IMR-90 (cell line): ENCODE measurements at regions not wholly inside any gene's neighbourhood (a gene's known extent, or its start where the extent isn't known, plus 50 kb on each side); places are given as distances from the start of the nearest gene placed in this dataset.

Experiments
- ATAC-seq: fragments of 200-7000 bp; cut with Tn5 transposase; 2 replicates; pipeline ENCODE4 v1.9.1; 2020; ENCODE audit warnings: low read depth, mild to moderate bottlenecking, moderate library complexity
- BruUV-seq: library from RNA; stranded (reverse); fragments of 400-500 nt; replicated peaks from 2 replicates; lab custom pipeline; 2021; lab: Mats Ljungman, UMichigan
- CTCF ChIA-PET: fragments of 300-600 bp; formaldehyde crosslinking; extraction: SDS; loops from one replicate; lab custom pipeline; 2021; ENCODE audit warnings: antibody characterized with exemption; lab: Yijun Ruan, JAX
- POLR2A ChIA-PET: fragments of 300-600 bp; sonication (Branson Sonifier 250); formaldehyde crosslinking; loops from one replicate; lab custom pipeline; 2022; ENCODE audit warnings: antibody characterized with exemption; ENCODE audit not compliant: unreplicated experiment; lab: Charles Lee
- DNase-seq: peaks from one replicate; pipeline ENCODE4 v3.0.0; 2013
- H2AFZ ChIP-seq: replicated peaks from 2 replicates; pipeline ENCODE3; 2013; ENCODE audit warnings: low read length, mild to moderate bottlenecking; ENCODE audit not compliant: poor library complexity
- H2AK5ac ChIP-seq: 2 replicates; pipeline ENCODE4 v1.6.1; 2013; ENCODE audit warnings: low read depth, low read length, inconsistent platforms
- H2AK9ac ChIP-seq: replicated peaks from 2 replicates; pipeline ENCODE3; 2013; ENCODE audit warnings: mild to moderate bottlenecking, low read depth, low read length, moderate library complexity; ENCODE audit not compliant: poor library complexity
- H2BK120ac ChIP-seq: 2 replicates; pipeline ENCODE4 v1.6.1; 2013; ENCODE audit warnings: low read depth, low read length, inconsistent platforms
- H2BK15ac ChIP-seq: 3 replicates; pipeline ENCODE4 v1.6.1; 2013; ENCODE audit warnings: low read depth, low read length, inconsistent platforms
- H2BK20ac ChIP-seq: 2 replicates; pipeline ENCODE4 v1.6.1; 2013; ENCODE audit warnings: low read depth, mild to moderate bottlenecking, inconsistent platforms, low read length, moderate library complexity
- H2BK5ac ChIP-seq: 2 replicates; pipeline ENCODE4 v1.6.1; 2013; ENCODE audit warnings: mild to moderate bottlenecking, low read depth, low read length, inconsistent platforms; ENCODE audit not compliant: poor library complexity, severe bottlenecking
- H3K14ac ChIP-seq: replicated peaks from 2 replicates; pipeline ENCODE4 v1.6.1; 2013; ENCODE audit warnings: low read depth, low read length, inconsistent platforms
- H3K18ac ChIP-seq: 2 replicates; pipeline ENCODE4 v1.6.1; 2013; ENCODE audit warnings: low read depth, low read length, control low read depth
- H3K23ac ChIP-seq: 2 replicates; pipeline ENCODE4 v1.6.1; 2013; ENCODE audit warnings: low read depth, low read length, inconsistent platforms
- H3K27ac ChIP-seq: 2 replicates; pipeline ENCODE4 v1.5.1; 2013; ENCODE audit warnings: mild to moderate bottlenecking, control low read depth, low read length; ENCODE audit not compliant: insufficient read depth
- H3K27me3 ChIP-seq: 2 replicates; pipeline ENCODE4 v1.6.1; 2013; ENCODE audit warnings: low read length; ENCODE audit not compliant: control insufficient read depth, insufficient read depth
- H3K36me3 ChIP-seq: 2 replicates; pipeline ENCODE4 v1.6.1; 2013; ENCODE audit warnings: low read length, mixed read lengths; ENCODE audit not compliant: control insufficient read depth, insufficient read depth
- H3K4ac ChIP-seq: 2 replicates; pipeline ENCODE4 v1.6.1; 2013; ENCODE audit warnings: low read depth, low read length, inconsistent platforms
- H3K4me1 ChIP-seq: 2 replicates; pipeline ENCODE4 v1.6.1; 2013; ENCODE audit warnings: low read length, mixed read lengths; ENCODE audit not compliant: control insufficient read depth, insufficient read depth
- H3K4me2 ChIP-seq: 2 replicates; pipeline ENCODE4 v1.6.1; 2013; ENCODE audit warnings: low read depth, mild to moderate bottlenecking, control low read depth, low read length, moderate library complexity
- H3K4me3 ChIP-seq: 2 replicates; pipeline ENCODE4 v1.5.1; 2013; ENCODE audit warnings: low read depth, mild to moderate bottlenecking, control low read depth, low read length, moderate library complexity; ENCODE audit not compliant: insufficient read depth
- H3K56ac ChIP-seq: 2 replicates; pipeline ENCODE4 v1.6.1; 2013; ENCODE audit warnings: low read length, inconsistent platforms; ENCODE audit not compliant: insufficient read depth; ENCODE audit errors: extremely low read depth
- H3K79me1 ChIP-seq, 2 experiments: 2 replicates each; pipeline ENCODE4 v1.6.1; 2013; ENCODE audit warnings: low read length in 2 of 2, inconsistent platforms in 1 of 2, low read depth in 1 of 2
- H3K9ac ChIP-seq: 2 replicates; pipeline ENCODE4 v1.6.1; 2013; ENCODE audit warnings: low read depth, low read length, control low read depth
- H3K9me1 ChIP-seq: 2 replicates; pipeline ENCODE4 v1.6.1; 2013; ENCODE audit warnings: low read length, inconsistent platforms; ENCODE audit not compliant: insufficient read depth
- H3K9me3 ChIP-seq: 2 replicates; pipeline ENCODE4 v1.6.1; 2013; ENCODE audit warnings: low read length; ENCODE audit not compliant: control insufficient read depth, insufficient read depth
- H4K20me1 ChIP-seq: 2 replicates; pipeline ENCODE4 v1.6.1; 2013; ENCODE audit warnings: low read length, inconsistent platforms; ENCODE audit not compliant: insufficient read depth
- H4K5ac ChIP-seq: 2 replicates; pipeline ENCODE4 v1.6.1; 2013; ENCODE audit warnings: mild to moderate bottlenecking, low read depth, low read length, control low read depth
- H4K8ac ChIP-seq, 2 experiments: 2 replicates each; pipeline ENCODE4 v1.6.1; 2013; ENCODE audit warnings: low read depth in 2 of 2, low read length in 2 of 2, control low read depth in 1 of 2, inconsistent platforms in 1 of 2
- H4K91ac ChIP-seq: 2 replicates; pipeline ENCODE4 v1.6.1; 2013; ENCODE audit warnings: low read depth, low read length, inconsistent platforms; ENCODE audit not compliant: insufficient read depth
- CEBPB ChIP-seq: IDR thresholded peaks from 2 replicates; pipeline ENCODE4 v1.6.1; 2012; ENCODE audit warnings: low read depth, low read length, improper control_type of control experiment
- CHD1 ChIP-seq: IDR thresholded peaks from 2 replicates; pipeline ENCODE4 v1.6.1; 2012; ENCODE audit warnings: low read depth, low read length, improper control_type of control experiment
- ELK1 ChIP-seq: fragments of 150-350 bp; IDR thresholded peaks from 2 replicates; pipeline ENCODE4 v1.6.1; 2016; ENCODE audit warnings: low read depth, mild to moderate bottlenecking, low read length, moderate library complexity, borderline replicate concordance
- NFE2L2 ChIP-seq: fragments of 150-350 bp; IDR thresholded peaks from 2 replicates; pipeline ENCODE4 v1.6.1; 2016; ENCODE audit warnings: low read depth, mild to moderate bottlenecking, low read length
- POLR2A ChIP-seq: IDR thresholded peaks from 2 replicates; pipeline ENCODE4 v1.6.1; 2012; ENCODE audit warnings: mild to moderate bottlenecking, low read depth, low read length
- RAD21 ChIP-seq: IDR thresholded peaks from 2 replicates; pipeline ENCODE4 v1.6.1; 2012; ENCODE audit warnings: low read length, improper control_type of control experiment
- RCOR1 ChIP-seq: IDR thresholded peaks from 2 replicates; pipeline ENCODE4 v1.6.1; 2012; ENCODE audit warnings: mild to moderate bottlenecking, low read length, improper control_type of control experiment; ENCODE audit not compliant: insufficient replicate concordance
- RFX5 ChIP-seq: IDR thresholded peaks from 2 replicates; pipeline ENCODE4 v1.8.0; 2012; ENCODE audit warnings: low read depth, mild to moderate bottlenecking, low read length, moderate library complexity
- WGBS, 2 experiments: methylation state at CpG; one replicate each; pipeline versions ENCODE4 v1.1.5 to v1.1.7; 2013; ENCODE audit warnings: missing lambda C conversion rate in 2 of 2; ENCODE audit not compliant: insufficient read length in 1 of 2; ENCODE audit errors: extremely low coverage in 2 of 2; 5-methylcytosine and 5-hydroxymethylcytosine counted together
- dilution Hi-C: fragments of 300-500 bp; cut with HindIII; formaldehyde crosslinking; loops from one replicate; pipeline ENCODE4 v1.14.3; 2018; ENCODE audit warnings: low sequenced_read_pairs; ENCODE audit not compliant: unreplicated experiment
- in situ Hi-C: fragments of 300-500 bp; cut with MboI; formaldehyde crosslinking; loops from 3 replicates; pipeline ENCODE4 v1.14.3; 2019; ENCODE audit warnings: low sequenced_read_pairs, inconsistent platforms, mixed read lengths
- intact Hi-C: fragments of 100-400 bp; cut with micrococcal nuclease; formaldehyde crosslinking; loops from 2 replicates; pipeline ENCODE4 v1.10.0; 2022
- TF ChIP-seq, protein P1 (sequence below): fragments of 150-350 bp; IDR thresholded peaks from 2 replicates; pipeline ENCODE4 v1.6.1; 2017; ENCODE audit warnings: mild to moderate bottlenecking, antibody characterized with exemption, low read length, low read depth
- TF ChIP-seq, protein P2 (sequence below): conservative IDR thresholded peaks from 2 replicates; pipeline ENCODE4 v1.5.1; 2012; ENCODE audit warnings: mild to moderate bottlenecking, low read depth, low read length, improper control_type of control experiment

DNA sequence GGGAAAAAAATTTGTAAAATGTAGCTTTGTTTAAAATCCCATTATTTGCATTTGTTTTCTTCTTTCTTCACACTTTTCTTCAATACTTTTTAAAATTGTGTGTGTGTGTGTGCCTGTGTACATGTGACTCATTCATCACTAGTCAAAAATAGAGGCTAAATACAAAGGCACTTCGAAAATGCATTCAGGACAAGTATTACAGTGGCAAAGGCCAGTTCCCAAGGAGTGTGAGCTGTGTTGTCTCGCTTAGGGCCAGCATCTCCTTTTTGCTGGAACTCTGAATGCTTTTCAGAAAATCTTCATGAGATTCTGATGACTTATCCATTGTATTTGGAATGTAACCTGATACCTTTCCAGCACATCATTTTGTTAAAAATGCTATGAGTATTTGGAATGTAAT is 288.5 kb upstream of the CNR1 start:
- CTCF ChIA-PET: no interaction called here
- no peaks in the 10 kb centered on the region for H3K9me1 ChIP-seq
- POLR2A ChIA-PET: no interaction called here
- H3K27ac ChIP-seq: no peak overlapping the region
- no peak overlapping the region for H4K8ac ChIP-seq
- H4K5ac ChIP-seq: no peak overlapping the region
- no peak overlapping the region for H3K4me2 ChIP-seq
- H3K36me3 ChIP-seq: no peaks in the 10 kb centered on the region
- H2BK120ac ChIP-seq: no peak overlapping the region
- ATAC-seq: no peak
- H2AK9ac ChIP-seq: no peak overlapping the region
- H2BK20ac ChIP-seq: no peak overlapping the region
- H2BK15ac ChIP-seq: no peak overlapping the region
- H3K4ac ChIP-seq: no peak overlapping the region
- no peaks in the 10 kb centered on the region for H4K20me1 ChIP-seq
- no peak overlapping the region for H3K23ac ChIP-seq
- H4K91ac ChIP-seq: no peak overlapping the region
- H3K27me3 ChIP-seq: no peaks in the 10 kb centered on the region
- H3K4me3 ChIP-seq: no peak overlapping the region
- DNase-seq: no peak
- no peak overlapping the region for H2AK5ac ChIP-seq
- no peak overlapping the region for H3K14ac ChIP-seq
- H3K9ac ChIP-seq: no peak overlapping the region
- no peak overlapping the region for H3K18ac ChIP-seq
- no peak overlapping the region for H2BK5ac ChIP-seq
- no peaks in the 10 kb centered on the region for H3K79me1 ChIP-seq
- 0 out of 2 replicates have a peak, but pooled peaks cover 2% of the 10 kb centered on the region for H3K9me3 ChIP-seq
- in situ Hi-C loops (no loop called here), dilution Hi-C loops (no loop called here), intact Hi-C loops (no loop called here)
- no peaks in the 10 kb centered on the region for H3K4me1 ChIP-seq
- no peak overlapping the region for H3K56ac ChIP-seq
- TF ChIP-seq RCOR1: no peak
- TF ChIP-seq RFX5: no peak
- TF ChIP-seq RAD21: no peak
- no peak for TF ChIP-seq POLR2A
- TF ChIP-seq, protein P1, sequence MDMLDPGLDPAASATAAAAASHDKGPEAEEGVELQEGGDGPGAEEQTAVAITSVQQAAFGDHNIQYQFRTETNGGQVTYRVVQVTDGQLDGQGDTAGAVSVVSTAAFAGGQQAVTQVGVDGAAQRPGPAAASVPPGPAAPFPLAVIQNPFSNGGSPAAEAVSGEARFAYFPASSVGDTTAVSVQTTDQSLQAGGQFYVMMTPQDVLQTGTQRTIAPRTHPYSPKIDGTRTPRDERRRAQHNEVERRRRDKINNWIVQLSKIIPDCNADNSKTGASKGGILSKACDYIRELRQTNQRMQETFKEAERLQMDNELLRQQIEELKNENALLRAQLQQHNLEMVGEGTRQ: no peak
- TF ChIP-seq, protein P2, sequence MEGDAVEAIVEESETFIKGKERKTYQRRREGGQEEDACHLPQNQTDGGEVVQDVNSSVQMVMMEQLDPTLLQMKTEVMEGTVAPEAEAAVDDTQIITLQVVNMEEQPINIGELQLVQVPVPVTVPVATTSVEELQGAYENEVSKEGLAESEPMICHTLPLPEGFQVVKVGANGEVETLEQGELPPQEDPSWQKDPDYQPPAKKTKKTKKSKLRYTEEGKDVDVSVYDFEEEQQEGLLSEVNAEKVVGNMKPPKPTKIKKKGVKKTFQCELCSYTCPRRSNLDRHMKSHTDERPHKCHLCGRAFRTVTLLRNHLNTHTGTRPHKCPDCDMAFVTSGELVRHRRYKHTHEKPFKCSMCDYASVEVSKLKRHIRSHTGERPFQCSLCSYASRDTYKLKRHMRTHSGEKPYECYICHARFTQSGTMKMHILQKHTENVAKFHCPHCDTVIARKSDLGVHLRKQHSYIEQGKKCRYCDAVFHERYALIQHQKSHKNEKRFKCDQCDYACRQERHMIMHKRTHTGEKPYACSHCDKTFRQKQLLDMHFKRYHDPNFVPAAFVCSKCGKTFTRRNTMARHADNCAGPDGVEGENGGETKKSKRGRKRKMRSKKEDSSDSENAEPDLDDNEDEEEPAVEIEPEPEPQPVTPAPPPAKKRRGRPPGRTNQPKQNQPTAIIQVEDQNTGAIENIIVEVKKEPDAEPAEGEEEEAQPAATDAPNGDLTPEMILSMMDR: no peak
- TF ChIP-seq NFE2L2: no peak
- no peak for TF ChIP-seq CEBPB
- TF ChIP-seq ELK1: no peak
- no peak for TF ChIP-seq CHD1
- WGBS, 2 experiments: no CpG with 5 or more reads among the region's 2 CpGs
- H2AFZ ChIP-seq: no peak overlapping the region
- no TSS peak for BruUV-seq
